D341Med (cell line): ENCODE measurements at regions not wholly inside any gene's neighbourhood (a gene's known extent, or its start where the extent isn't known, plus 50 kb on each side); places are given as distances from the start of the nearest gene placed in this dataset.
A peak's percentile ranks its signal among the peaks of the same experiment; 100 is the strongest.
"Not testable (repeated sequence)": the region's sequence is repeated elsewhere in the genome, so short reads cannot be mapped to it uniquely, and the experiment has no call there.

Source experiments
- DNase-seq: peaks from one replicate; pipeline ENCODE4 v3.0.0; 2012; ENCODE audit warnings: low spot score

GRCh38 chr16:66054095-66054494 is 312.4 kb upstream of the CDH5 start:
- no peak for DNase-seq

GRCh38 chr16:66052745-66053144 is 313.7 kb upstream of the CDH5 start:
- DNase-seq: no peak

GRCh38 chr16:66050991-66051390 is 315.5 kb upstream of the CDH5 start:
- DNase-seq: no peak

- no peak for DNase-seq
These were observed 316.6 kb upstream of the CDH5 start for GRCh38 chr16:66049865-66050264.

- no peak for DNase-seq
These were observed 320.9 kb upstream of the CDH5 start for GRCh38 chr16:66045626-66046025.

- no peak for DNase-seq
These were observed 321.9 kb upstream of the CDH5 start for GRCh38 chr16:66044556-66044955.

GRCh38 chr16:66044089-66044488 is 322.4 kb upstream of the CDH5 start:
- DNase-seq: no peak

- DNase-seq: no peak
These were observed 323.2 kb upstream of the CDH5 start for GRCh38 chr16:66043326-66043725.

- no peak for DNase-seq
These were observed 324.1 kb upstream of the CDH5 start for GRCh38 chr16:66042341-66042740.

- DNase-seq: no peak
These were observed 324.6 kb upstream of the CDH5 start for GRCh38 chr16:66041907-66042306.

- no peak for DNase-seq
These were observed 326.7 kb upstream of the CDH5 start for GRCh38 chr16:66039793-66040192.

GRCh38 chr16:66036793-66037715 is 329.4 kb upstream of the CDH5 start:
- no peak for DNase-seq

GRCh38 chr16:66036184-66036583 is 330.3 kb upstream of the CDH5 start:
- no peak for DNase-seq

- DNase-seq: no peak
These were observed 331.4 kb upstream of the CDH5 start for GRCh38 chr16:66035096-66035495.

GRCh38 chr16:66032841-66033240 is 333.6 kb upstream of the CDH5 start:
- no peak for DNase-seq

GRCh38 chr16:66030036-66030435 is 336.5 kb upstream of the CDH5 start:
- no peak for DNase-seq

GRCh38 chr16:66028510-66029216 is 337.8 kb upstream of the CDH5 start:
- no peak for DNase-seq

GRCh38 chr16:66026787-66027330 is 339.6 kb upstream of the CDH5 start:
- DNase-seq: no peak

- peak; percentile 61 for DNase-seq
These were observed 340.3 kb upstream of the CDH5 start for GRCh38 chr16:66026211-66026610.

- DNase-seq: no peak
These were observed 340.7 kb upstream of the CDH5 start for GRCh38 chr16:66025751-66026150.

- DNase-seq: not testable (repeated sequence)
These were observed 341.9 kb upstream of the CDH5 start for GRCh38 chr16:66024567-66024966.

GRCh38 chr16:66023481-66023880 is 343.0 kb upstream of the CDH5 start:
- no peak for DNase-seq

- DNase-seq: no peak
These were observed 345.8 kb upstream of the CDH5 start for GRCh38 chr16:66020642-66021041.
